ENCODE measurements at regions not wholly inside any gene's neighbourhood (a gene's known extent, or its start where the extent isn't known, plus 50 kb on each side); places are given as distances from the start of the nearest gene placed in this dataset.

- Mint-ChIP-seq H3K4me3 (no peak overlapping the region), H3K9me3 (peaks cover 0 to 2% of the 10 kb centered on the region in 2 donors), H3K27ac (no peak overlapping the region), H3K36me3 (no peaks in the 10 kb centered on the region), H3K27me3 (no peaks in the 10 kb centered on the region), H3K4me1 (peaks cover 29 to 39% of the 10 kb centered on the region in 2 donors)
- DNase-seq (no peak), ATAC-seq (replicated peaks) (no peak)
Observed at GRCh38 chr2:30368258-30368657, 78.8 kb upstream of the LCLAT1 start.

GRCh38 chr2:30371028-30371689 is 75.9 kb upstream of the LCLAT1 start:
- ATAC-seq (replicated peaks) (peak; percentile 67 to 83), DNase-seq (peak; percentile 3)
- Mint-ChIP-seq H3K4me1 (peaks cover 34 to 43% of the 10 kb centered on the region in 2 donors), H3K36me3 (no peaks in the 10 kb centered on the region), H3K4me3 (no peak overlapping the region), H3K27me3 (peaks cover 0 to 3% of the 10 kb centered on the region in 2 donors), H3K9me3 (peaks cover 0 to 2% of the 10 kb centered on the region in 2 donors), H3K27ac (no peak overlapping the region)

- H3K4me1 Mint-ChIP-seq, result peaks cover 27 to 36% of the 10 kb centered on the region in 2 donors
- DNase-seq, result no peak
Observed at GRCh38 chr2:30371772-30372373, 75.2 kb upstream of the LCLAT1 start.

GRCh38 chr2:30372826-30373225 is 74.2 kb upstream of the LCLAT1 start:
- H3K4me1 Mint-ChIP-seq, result peaks cover 26 to 34% of the 10 kb centered on the region in 2 donors
- H3K27ac Mint-ChIP-seq, result no peak overlapping the region
- peaks cover 0 to 3% of the 10 kb centered on the region in 2 donors for H3K27me3 Mint-ChIP-seq
- no peaks in the 10 kb centered on the region for H3K36me3 Mint-ChIP-seq
- H3K9me3 Mint-ChIP-seq, result peaks cover 0 to 2% of the 10 kb centered on the region in 2 donors
- DNase-seq, result no peak
- H3K4me3 Mint-ChIP-seq, result no peak overlapping the region
- ATAC-seq (replicated peaks), result no peak

More at GRCh38 chr2:30371772-30372373, 75.2 kb upstream of the LCLAT1 start:
- no peak overlapping the region for H3K4me3 Mint-ChIP-seq
- H3K36me3 Mint-ChIP-seq, result no peaks in the 10 kb centered on the region
- ATAC-seq (replicated peaks), result no peak
- H3K27ac Mint-ChIP-seq, result no peak overlapping the region
- H3K9me3 Mint-ChIP-seq, result peaks cover 0 to 2% of the 10 kb centered on the region in 2 donors
- H3K27me3 Mint-ChIP-seq, result peaks cover 0 to 3% of the 10 kb centered on the region in 2 donors

- peaks cover 0 to 2% of the 10 kb centered on the region in 2 donors for H3K9me3 Mint-ChIP-seq
- no peak overlapping the region for H3K27ac Mint-ChIP-seq
Observed at GRCh38 chr2:30373881-30374302, 73.2 kb upstream of the LCLAT1 start.

GRCh38 chr2:30374380-30374779 is 72.7 kb upstream of the LCLAT1 start:
- ATAC-seq (replicated peaks) (no peak), DNase-seq (no peak)
- peaks cover 26 to 34% of the 10 kb centered on the region in 2 donors for H3K4me1 Mint-ChIP-seq
- no peak overlapping the region for H3K4me3 Mint-ChIP-seq
- peaks cover 0 to 3% of the 10 kb centered on the region in 2 donors for H3K27me3 Mint-ChIP-seq
- no peaks in the 10 kb centered on the region for H3K36me3 Mint-ChIP-seq
- H3K27ac Mint-ChIP-seq, result no peak overlapping the region
- H3K9me3 Mint-ChIP-seq, result peaks cover 0 to 2% of the 10 kb centered on the region in 2 donors

More at GRCh38 chr2:30373881-30374302, 73.2 kb upstream of the LCLAT1 start:
- Mint-ChIP-seq H3K4me3 (no peak overlapping the region), H3K36me3 (no peaks in the 10 kb centered on the region), H3K27me3 (peaks cover 0 to 3% of the 10 kb centered on the region in 2 donors), H3K4me1 (peaks cover 26 to 34% of the 10 kb centered on the region in 2 donors)
- ATAC-seq (replicated peaks) (no peak), DNase-seq (no peak)

- no peak for ATAC-seq (replicated peaks)
- Mint-ChIP-seq H3K27ac (no peak overlapping the region), H3K27me3 (peaks cover 0 to 3% of the 10 kb centered on the region in 2 donors)
Observed at GRCh38 chr2:30375915-30376314, 71.1 kb upstream of the LCLAT1 start.

GRCh38 chr2:30379481-30379880 is 67.6 kb upstream of the LCLAT1 start:
- Mint-ChIP-seq H3K27me3 (peaks cover 14 to 15% of the 10 kb centered on the region in 2 donors), H3K4me3 (no peak overlapping the region), H3K36me3 (no peaks in the 10 kb centered on the region), H3K27ac (no peak overlapping the region), H3K9me3 (no peaks in the 10 kb centered on the region), H3K4me1 (peaks cover under 1 to 5% of the 10 kb centered on the region in 2 donors)
- ATAC-seq (replicated peaks), result no peak
- no peak for DNase-seq

More at GRCh38 chr2:30375915-30376314, 71.1 kb upstream of the LCLAT1 start:
- peaks cover 21 to 30% of the 10 kb centered on the region in 2 donors for H3K4me1 Mint-ChIP-seq
- peaks cover 0 to 2% of the 10 kb centered on the region in 2 donors for H3K9me3 Mint-ChIP-seq
- no peak for DNase-seq
- H3K36me3 Mint-ChIP-seq, result no peaks in the 10 kb centered on the region
- H3K4me3 Mint-ChIP-seq, result no peak overlapping the region

- peaks cover 19 to 22% of the 10 kb centered on the region in 2 donors for H3K27me3 Mint-ChIP-seq
- no peaks in the 10 kb centered on the region for H3K4me1 Mint-ChIP-seq
- no peak overlapping the region for H3K4me3 Mint-ChIP-seq
- ATAC-seq (replicated peaks) (no peak), DNase-seq (no peak)
- no peak overlapping the region for H3K27ac Mint-ChIP-seq
- H3K36me3 Mint-ChIP-seq, result no peaks in the 10 kb centered on the region
- H3K9me3 Mint-ChIP-seq, result no peaks in the 10 kb centered on the region
Observed at GRCh38 chr2:30380824-30381223, 66.2 kb upstream of the LCLAT1 start.

- H3K4me3 Mint-ChIP-seq, result no peak overlapping the region
- no peak overlapping the region for H3K27ac Mint-ChIP-seq
- H3K4me1 Mint-ChIP-seq, result no peaks in the 10 kb centered on the region
- H3K36me3 Mint-ChIP-seq, result no peaks in the 10 kb centered on the region
- ATAC-seq (replicated peaks), result no peak
- H3K27me3 Mint-ChIP-seq, result peaks cover 19 to 23% of the 10 kb centered on the region in 2 donors
- no peak for DNase-seq
- H3K9me3 Mint-ChIP-seq, result no peaks in the 10 kb centered on the region
Observed at GRCh38 chr2:30382162-30382783, 64.8 kb upstream of the LCLAT1 start.

- ATAC-seq (replicated peaks) (no peak), DNase-seq (no peak)
- no peaks in the 10 kb centered on the region for H3K4me1 Mint-ChIP-seq
- H3K36me3 Mint-ChIP-seq, result no peaks in the 10 kb centered on the region
- H3K27me3 Mint-ChIP-seq, result peaks cover 19 to 23% of the 10 kb centered on the region in 2 donors
- no peak overlapping the region for H3K4me3 Mint-ChIP-seq
- no peak overlapping the region for H3K27ac Mint-ChIP-seq
- H3K9me3 Mint-ChIP-seq, result no peaks in the 10 kb centered on the region
Observed at GRCh38 chr2:30382995-30383394, 64.1 kb upstream of the LCLAT1 start.

- DNase-seq (no peak), ATAC-seq (replicated peaks) (no peak)
- Mint-ChIP-seq H3K4me3 (no peak overlapping the region), H3K4me1 (peaks cover 4% of the 10 kb centered on the region in 2 donors), H3K9me3 (no peaks in the 10 kb centered on the region), H3K36me3 (no peaks in the 10 kb centered on the region), H3K27me3 (peaks cover 19 to 23% of the 10 kb centered on the region in 2 donors), H3K27ac (no peak overlapping the region)
Observed at GRCh38 chr2:30385327-30385726, 61.7 kb upstream of the LCLAT1 start.

GRCh38 chr2:30392097-30392496 is 54.9 kb upstream of the LCLAT1 start:
- Mint-ChIP-seq H3K27ac (no peak overlapping the region), H3K36me3 (no peaks in the 10 kb centered on the region), H3K4me3 (no peak overlapping the region), H3K27me3 (no peaks in the 10 kb centered on the region), H3K9me3 (no peaks in the 10 kb centered on the region), H3K4me1 (peaks cover 9 to 22% of the 10 kb centered on the region in 2 donors)
- DNase-seq (no peak), ATAC-seq (replicated peaks) (no peak)

GRCh38 chr2:30393510-30393909 is 53.5 kb upstream of the LCLAT1 start:
- no peaks in the 10 kb centered on the region for H3K36me3 Mint-ChIP-seq
- DNase-seq, result no peak
- H3K27ac Mint-ChIP-seq, result no peak overlapping the region
- no peaks in the 10 kb centered on the region for H3K27me3 Mint-ChIP-seq
- H3K4me3 Mint-ChIP-seq, result no peak overlapping the region
- peaks cover 9 to 22% of the 10 kb centered on the region in 2 donors for H3K4me1 Mint-ChIP-seq
- no peak for ATAC-seq (replicated peaks)
- H3K9me3 Mint-ChIP-seq, result no peaks in the 10 kb centered on the region

All from stimulated activated naive B cell treated with anti-CD40 and anti-IgM and Interleukin-4, amounts not matched to agents 10 μg/mL and 1 μg/mL and 100 μg/mL, for 72 hours (primary cell).